Neural cell (in vitro differentiated cells): ENCODE measurements at regions not wholly inside any gene's neighbourhood (a gene's known extent, or its start where the extent isn't known, plus 50 kb on each side); places are given as distances from the start of the nearest gene placed in this dataset.

ENCODE experiments used
- H2AFZ ChIP-seq: fragments of 200-600, 300-800 bp; sonication (generic), shearing (Covaris generic); 2 replicates; pipeline ENCODE4 v1.6.0; 2014; ENCODE audit warnings: low read depth, mild to moderate bottlenecking, antibody characterized with exemption, low read length, moderate library complexity
- H3F3A ChIP-seq: fragments of 200-600 bp; shearing (Covaris generic); 2 replicates; pipeline ENCODE4 v1.6.1; 2016; ENCODE audit warnings: mild to moderate bottlenecking, moderate library complexity, mixed read lengths, antibody characterized with exemption, low read length; ENCODE audit not compliant: insufficient read depth, poor library complexity, severe bottlenecking
- H3K27ac ChIP-seq: fragments of 200-600, 300-800 bp; sonication (generic), shearing (Covaris generic); 2 replicates; pipeline ENCODE4 v1.5.1; 2014; ENCODE audit warnings: mild to moderate bottlenecking, low read length, moderate library complexity
- H3K27me3 ChIP-seq: fragments of 300-800, 200-600 bp; sonication (generic), shearing (Covaris generic); 2 replicates; pipeline ENCODE4 v1.6.0; 2014; ENCODE audit warnings: mild to moderate bottlenecking, low read depth, low read length, moderate library complexity; ENCODE audit not compliant: insufficient read depth
- H3K36me3 ChIP-seq: fragments of 300-800, 200-600 bp; sonication (generic), shearing (Covaris generic); 2 replicates; pipeline ENCODE4 v1.5.1; 2014; ENCODE audit warnings: mild to moderate bottlenecking, antibody characterized with exemption, low read length, moderate library complexity; ENCODE audit not compliant: insufficient read depth
- H3K4me2 ChIP-seq: fragments of 300-800, 200-600 bp; sonication (generic), shearing (Covaris generic); 2 replicates; pipeline ENCODE4 v1.6.0; 2014; ENCODE audit warnings: mild to moderate bottlenecking, low read length
- H3K4me3 ChIP-seq: fragments of 300-800, 200-600 bp; sonication (generic), shearing (Covaris generic); 2 replicates; pipeline ENCODE4 v1.5.1; 2014; ENCODE audit warnings: mild to moderate bottlenecking, low read length, moderate library complexity
- H3K79me2 ChIP-seq: fragments of 200-600 bp; shearing (Covaris generic); replicated peaks from 2 replicates; pipeline ENCODE4 v1.6.0; 2014; ENCODE audit warnings: mild to moderate bottlenecking, low read length, moderate library complexity; ENCODE audit not compliant: insufficient read depth
- H3K9ac ChIP-seq: fragments of 300-800, 200-600 bp; sonication (generic), shearing (Covaris generic); 2 replicates; pipeline ENCODE4 v1.6.1; 2016; ENCODE audit warnings: mild to moderate bottlenecking, low read length, mixed read lengths
- H3K9me2 ChIP-seq: fragments of 200-600 bp; shearing (Covaris generic); 2 replicates; pipeline ENCODE4 v1.6.1; 2016; ENCODE audit warnings: mild to moderate bottlenecking, low read length, mixed read lengths; ENCODE audit not compliant: insufficient read depth
- H3K9me3 ChIP-seq: fragments of 200-600, 300-800 bp; sonication (generic), shearing (Covaris generic); 2 replicates; pipeline ENCODE4 v1.6.1; 2016; ENCODE audit warnings: mild to moderate bottlenecking, mixed run types, low read length, moderate library complexity, mixed read lengths
- H4K20me1 ChIP-seq: fragments of 200-600 bp; shearing (Covaris generic); 2 replicates; pipeline ENCODE4 v1.6.1; 2016; ENCODE audit warnings: mild to moderate bottlenecking, mixed run types; ENCODE audit not compliant: insufficient read depth
- EP300 ChIP-seq: fragments of 450-650 bp; conservative IDR thresholded peaks from 2 replicates; pipeline ENCODE4 v1.6.1; 2014; ENCODE audit warnings: antibody characterized with exemption, mild to moderate bottlenecking, moderate library complexity; ENCODE audit not compliant: poor library complexity, severe bottlenecking
- EZH2 ChIP-seq: fragments of 200-600, 300-800 bp; shearing (Covaris generic), sonication (generic); IDR thresholded peaks from 2 replicates; pipeline ENCODE4 v1.6.1; 2014; ENCODE audit warnings: antibody characterized with exemption, low read length, borderline replicate concordance, mild to moderate bottlenecking; ENCODE audit not compliant: insufficient read depth, poor library complexity, severe bottlenecking
- MXI1 ChIP-seq: fragments of 450-650 bp; conservative IDR thresholded peaks from 2 replicates; pipeline ENCODE4 v1.6.1; 2014; ENCODE audit warnings: antibody characterized with exemption, mild to moderate bottlenecking; ENCODE audit not compliant: poor library complexity, severe bottlenecking
- POLR2AphosphoS5 ChIP-seq: IDR thresholded peaks from 2 replicates; pipeline ENCODE4 v1.6.1; 2012
- RAD21 ChIP-seq: fragments of 450-650 bp; conservative IDR thresholded peaks from 2 replicates; pipeline ENCODE4 v1.6.1; 2014; ENCODE audit warnings: antibody characterized with exemption, mild to moderate bottlenecking, moderate library complexity
- SMC3 ChIP-seq: fragments of 450-650 bp; conservative IDR thresholded peaks from 2 replicates; pipeline ENCODE4 v1.6.1; 2014; ENCODE audit warnings: antibody characterized with exemption, mild to moderate bottlenecking, moderate library complexity; ENCODE audit not compliant: poor library complexity
- TAF1 ChIP-seq: IDR thresholded peaks from 2 replicates; pipeline ENCODE4 v1.6.1; 2012; ENCODE audit warnings: low read depth
- TF ChIP-seq, protein P1 (sequence below): IDR thresholded peaks from 2 replicates; pipeline ENCODE4 v1.6.1; 2012; ENCODE audit warnings: borderline replicate concordance
- TF ChIP-seq, protein P2 (sequence below): fragments of 450-650 bp; IDR thresholded peaks from 2 replicates; pipeline ENCODE4 v1.5.1; 2014; ENCODE audit warnings: antibody characterized with exemption, mild to moderate bottlenecking, moderate library complexity; ENCODE audit not compliant: poor library complexity, severe bottlenecking

DNA sequence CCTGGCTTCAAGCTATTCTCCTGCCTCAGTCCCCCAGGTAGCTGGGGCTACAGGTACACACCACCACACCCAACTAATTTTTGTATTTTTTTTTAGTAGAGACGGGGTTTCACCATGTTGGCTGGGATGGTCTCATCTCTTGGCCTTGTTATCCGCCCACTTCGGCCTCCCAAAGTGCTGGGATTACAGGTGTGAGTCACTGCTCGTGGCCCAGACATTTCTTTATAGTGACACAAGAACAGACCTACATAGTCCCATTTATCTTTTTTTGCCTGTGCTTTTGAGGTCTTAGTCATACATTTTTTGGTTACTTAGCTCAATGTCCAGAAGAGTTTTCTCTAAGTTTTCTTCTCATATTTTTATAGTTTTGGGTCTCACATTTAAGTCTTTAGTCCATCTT, 247.4 kb downstream of the SYT10 start:
- Histone ChIP-seq H3K9me3 (peaks cover 4% of the 10 kb centered on the region), H2AFZ (no peak overlapping the region), H3K79me2 (no peaks in the 10 kb centered on the region), H3K9me2 (no peaks in the 10 kb centered on the region), H3K9ac (no peak overlapping the region), H3K36me3 (no peaks in the 10 kb centered on the region), H4K20me1 (no peaks in the 10 kb centered on the region), H3K4me3 (no peak overlapping the region), H3K4me2 (no peak overlapping the region), H3K27me3 (no peaks in the 10 kb centered on the region), H3F3A (no peaks in the 10 kb centered on the region), H3K27ac (no peak overlapping the region)
- TF ChIP-seq, protein P1, sequence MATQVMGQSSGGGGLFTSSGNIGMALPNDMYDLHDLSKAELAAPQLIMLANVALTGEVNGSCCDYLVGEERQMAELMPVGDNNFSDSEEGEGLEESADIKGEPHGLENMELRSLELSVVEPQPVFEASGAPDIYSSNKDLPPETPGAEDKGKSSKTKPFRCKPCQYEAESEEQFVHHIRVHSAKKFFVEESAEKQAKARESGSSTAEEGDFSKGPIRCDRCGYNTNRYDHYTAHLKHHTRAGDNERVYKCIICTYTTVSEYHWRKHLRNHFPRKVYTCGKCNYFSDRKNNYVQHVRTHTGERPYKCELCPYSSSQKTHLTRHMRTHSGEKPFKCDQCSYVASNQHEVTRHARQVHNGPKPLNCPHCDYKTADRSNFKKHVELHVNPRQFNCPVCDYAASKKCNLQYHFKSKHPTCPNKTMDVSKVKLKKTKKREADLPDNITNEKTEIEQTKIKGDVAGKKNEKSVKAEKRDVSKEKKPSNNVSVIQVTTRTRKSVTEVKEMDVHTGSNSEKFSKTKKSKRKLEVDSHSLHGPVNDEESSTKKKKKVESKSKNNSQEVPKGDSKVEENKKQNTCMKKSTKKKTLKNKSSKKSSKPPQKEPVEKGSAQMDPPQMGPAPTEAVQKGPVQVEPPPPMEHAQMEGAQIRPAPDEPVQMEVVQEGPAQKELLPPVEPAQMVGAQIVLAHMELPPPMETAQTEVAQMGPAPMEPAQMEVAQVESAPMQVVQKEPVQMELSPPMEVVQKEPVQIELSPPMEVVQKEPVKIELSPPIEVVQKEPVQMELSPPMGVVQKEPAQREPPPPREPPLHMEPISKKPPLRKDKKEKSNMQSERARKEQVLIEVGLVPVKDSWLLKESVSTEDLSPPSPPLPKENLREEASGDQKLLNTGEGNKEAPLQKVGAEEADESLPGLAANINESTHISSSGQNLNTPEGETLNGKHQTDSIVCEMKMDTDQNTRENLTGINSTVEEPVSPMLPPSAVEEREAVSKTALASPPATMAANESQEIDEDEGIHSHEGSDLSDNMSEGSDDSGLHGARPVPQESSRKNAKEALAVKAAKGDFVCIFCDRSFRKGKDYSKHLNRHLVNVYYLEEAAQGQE, result no peak
- TF ChIP-seq EP300 (no peak), POLR2AphosphoS5 (no peak), MXI1 (no peak), SMC3 (no peak), EZH2 (no peak), RAD21 (no peak), TAF1 (no peak)
- TF ChIP-seq, protein P2, sequence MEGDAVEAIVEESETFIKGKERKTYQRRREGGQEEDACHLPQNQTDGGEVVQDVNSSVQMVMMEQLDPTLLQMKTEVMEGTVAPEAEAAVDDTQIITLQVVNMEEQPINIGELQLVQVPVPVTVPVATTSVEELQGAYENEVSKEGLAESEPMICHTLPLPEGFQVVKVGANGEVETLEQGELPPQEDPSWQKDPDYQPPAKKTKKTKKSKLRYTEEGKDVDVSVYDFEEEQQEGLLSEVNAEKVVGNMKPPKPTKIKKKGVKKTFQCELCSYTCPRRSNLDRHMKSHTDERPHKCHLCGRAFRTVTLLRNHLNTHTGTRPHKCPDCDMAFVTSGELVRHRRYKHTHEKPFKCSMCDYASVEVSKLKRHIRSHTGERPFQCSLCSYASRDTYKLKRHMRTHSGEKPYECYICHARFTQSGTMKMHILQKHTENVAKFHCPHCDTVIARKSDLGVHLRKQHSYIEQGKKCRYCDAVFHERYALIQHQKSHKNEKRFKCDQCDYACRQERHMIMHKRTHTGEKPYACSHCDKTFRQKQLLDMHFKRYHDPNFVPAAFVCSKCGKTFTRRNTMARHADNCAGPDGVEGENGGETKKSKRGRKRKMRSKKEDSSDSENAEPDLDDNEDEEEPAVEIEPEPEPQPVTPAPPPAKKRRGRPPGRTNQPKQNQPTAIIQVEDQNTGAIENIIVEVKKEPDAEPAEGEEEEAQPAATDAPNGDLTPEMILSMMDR, result no peak

DNA sequence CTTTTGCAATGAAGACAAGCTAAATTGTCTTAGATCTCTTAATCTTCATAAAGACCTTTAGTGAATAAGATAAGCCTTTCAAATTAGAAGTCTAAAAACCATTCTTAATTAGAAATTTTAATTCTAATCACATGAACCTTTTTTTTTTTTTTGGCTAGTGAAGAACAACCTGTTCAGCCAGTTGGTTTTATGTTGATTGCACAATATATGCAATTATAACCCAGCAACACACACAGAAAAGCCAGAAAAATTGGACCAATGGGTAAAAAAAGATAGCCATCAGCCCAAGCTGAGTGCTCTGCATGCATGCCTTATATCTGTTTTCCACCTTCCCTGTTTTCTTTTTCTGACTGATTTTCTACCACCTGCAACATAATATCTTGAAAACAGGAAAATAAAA, 252.2 kb downstream of the SYT10 start:
- no peak overlapping the region for H3K4me3 ChIP-seq
- H4K20me1 ChIP-seq, result no peaks in the 10 kb centered on the region
- no peaks in the 10 kb centered on the region for H3K9me2 ChIP-seq
- no peak overlapping the region for H3K9ac ChIP-seq
- H3K79me2 ChIP-seq, result no peaks in the 10 kb centered on the region
- no peaks in the 10 kb centered on the region for H3K9me3 ChIP-seq
- no peak overlapping the region for H3K27ac ChIP-seq
- TF ChIP-seq TAF1, result no peak
- no peak for TF ChIP-seq MXI1
- TF ChIP-seq POLR2AphosphoS5, result no peak
- TF ChIP-seq SMC3, result no peak
- no peak for TF ChIP-seq EP300
- TF ChIP-seq EZH2, result no peak
- TF ChIP-seq, protein P2, result no peak
- TF ChIP-seq, protein P1, result no peak
- no peak for TF ChIP-seq RAD21
- no peaks in the 10 kb centered on the region for H3K36me3 ChIP-seq
- no peak overlapping the region for H3K4me2 ChIP-seq
- H3K27me3 ChIP-seq, result no peaks in the 10 kb centered on the region
- H2AFZ ChIP-seq, result no peak overlapping the region
- no peaks in the 10 kb centered on the region for H3F3A ChIP-seq
